Chondrocyte (in vitro differentiated cells): ENCODE measurements at regions not wholly inside any gene's neighbourhood (a gene's known extent, or its start where the extent isn't known, plus 50 kb on each side); places are given as distances from the start of the nearest gene placed in this dataset.

Source experiments
- DNase-seq: peaks from one replicate; pipeline ENCODE4 v3.0.0; 2021; ENCODE audit warnings: mixed read lengths, low spot score
- H3K27ac Mint-ChIP-seq: one replicate; pipeline ENCODE4 v1.8.0; 2021; ENCODE audit warnings: mild to moderate bottlenecking, moderate library complexity, mixed read lengths; ENCODE audit not compliant: unreplicated experiment
- H3K27me3 Mint-ChIP-seq: 2 replicates; pipeline ENCODE4 v1.8.0; 2021; ENCODE audit warnings: low read depth, mixed read lengths
- H3K36me3 Mint-ChIP-seq: 2 replicates; pipeline ENCODE4 v1.8.0; 2021; ENCODE audit warnings: low read depth, mixed read lengths
- H3K4me1 Mint-ChIP-seq: 2 replicates; pipeline ENCODE4 v1.8.0; 2021; ENCODE audit warnings: low read depth, mild to moderate bottlenecking, mixed read lengths
- H3K4me3 Mint-ChIP-seq: one replicate; pipeline ENCODE4 v1.8.0; 2021; ENCODE audit warnings: mild to moderate bottlenecking, moderate library complexity, mixed read lengths; ENCODE audit not compliant: unreplicated experiment
- H3K9me3 Mint-ChIP-seq: 2 replicates; pipeline ENCODE4 v1.8.0; 2021; ENCODE audit warnings: low read depth, mixed read lengths
- CTCF ChIP-seq: fragments of 200-600 bp; sonication (generic); IDR thresholded peaks from 2 replicates; pipeline ENCODE4 v1.5.0; 2021; ENCODE audit warnings: antibody characterized with exemption, mild to moderate bottlenecking, moderate library complexity

GRCh38 chr9:107542411-107543157 is 53.0 kb upstream of the KLF4 start:
- Mint-ChIP-seq H3K27me3 (no peaks in the 10 kb centered on the region), H3K27ac (no peak overlapping the region)
- DNase-seq, result no peak

GRCh38 chr9:107541523-107541922 is 52.0 kb upstream of the KLF4 start:
- H3K27me3 Mint-ChIP-seq, result no peaks in the 10 kb centered on the region
- TF ChIP-seq CTCF, result no peak
- H3K27ac Mint-ChIP-seq, result no peak overlapping the region
- H3K9me3 Mint-ChIP-seq, result no peaks in the 10 kb centered on the region
- H3K4me1 Mint-ChIP-seq, result no peaks in the 10 kb centered on the region
- no peaks in the 10 kb centered on the region for H3K36me3 Mint-ChIP-seq
- DNase-seq, result no peak
- no peak overlapping the region for H3K4me3 Mint-ChIP-seq

More at GRCh38 chr9:107542411-107543157, 53.0 kb upstream of the KLF4 start:
- no peak for TF ChIP-seq CTCF
- Mint-ChIP-seq H3K4me3 (no peak overlapping the region), H3K9me3 (no peaks in the 10 kb centered on the region), H3K4me1 (peaks cover 1% of the 10 kb centered on the region), H3K36me3 (no peaks in the 10 kb centered on the region)

- H3K4me1 Mint-ChIP-seq, result no peaks in the 10 kb centered on the region
- H3K27ac Mint-ChIP-seq, result no peak overlapping the region
- TF ChIP-seq CTCF, result no peak
- no peaks in the 10 kb centered on the region for H3K27me3 Mint-ChIP-seq
- H3K36me3 Mint-ChIP-seq, result no peaks in the 10 kb centered on the region
- no peaks in the 10 kb centered on the region for H3K9me3 Mint-ChIP-seq
- no peak for DNase-seq
- no peak overlapping the region for H3K4me3 Mint-ChIP-seq
Measured at GRCh38 chr9:107540164-107540561, 50.6 kb upstream of the KLF4 start.

- no peaks in the 10 kb centered on the region for H3K4me1 Mint-ChIP-seq
- no peaks in the 10 kb centered on the region for H3K27me3 Mint-ChIP-seq
- no peaks in the 10 kb centered on the region for H3K36me3 Mint-ChIP-seq
- no peaks in the 10 kb centered on the region for H3K9me3 Mint-ChIP-seq
- TF ChIP-seq CTCF, result no peak
- no peak for DNase-seq
- H3K4me3 Mint-ChIP-seq, result no peak overlapping the region
- H3K27ac Mint-ChIP-seq, result no peak overlapping the region
Measured at GRCh38 chr9:107539427-107540163, 50.0 kb upstream of the KLF4 start.
